Pancreas (tissue), 10 donors: ENCODE measurements at regions not wholly inside any gene's neighbourhood (a gene's known extent, or its start where the extent isn't known, plus 50 kb on each side); places are given as distances from the start of the nearest gene placed in this dataset.
"Not testable (repeated sequence)": the region's sequence is repeated elsewhere in the genome, so short reads cannot be mapped to it uniquely, and the experiment has no call there.

Experiments
- ATAC-seq, 4 donors: fragments of 200-7000 bp; cut with Tn5 transposase; one replicate each; pipeline versions ENCODE4 v1.8.0 to v1.9.1; 2020; ENCODE audit warnings: mild to moderate bottlenecking in 4 of 4, moderate library complexity in 4 of 4
- DNase-seq, 6 donors: peaks; one replicate each; pipeline ENCODE4 v3.0.0-alpha.2; 2020
- FAIRE-seq: peaks from 2 replicates; lab custom pipeline; 2012; peaks lifted over from hg19 to GRCh38; lab: Jason Lieb, UNC
- H3K27ac ChIP-seq, 4 donors: fragments of 200-600 bp; sonication (generic); 1 replicate in 3 of 4; 2 replicates in 1 of 4; pipeline versions ENCODE4 v1.5.0 to v1.8.0; 2020
- H3K27me3 ChIP-seq, 4 donors: fragments of 200-600 bp; one replicate each; pipeline ENCODE4 v1.8.0; 2021
- H3K36me3 ChIP-seq, 3 donors: fragments of 200-600 bp; sonication (generic) in 1 of 3; one replicate each; pipeline versions ENCODE4 v1.5.0 to v1.8.0; 2020 to 2021
- H3K4me1 ChIP-seq, 3 donors: fragments of 200-600 bp; one replicate each; pipeline ENCODE4 v1.8.0; 2021
- H3K4me3 ChIP-seq, 4 donors: fragments of 200-600 bp; sonication (generic) in 2 of 4; one replicate each; pipeline versions ENCODE4 v1.5.0 to v1.8.0; 2020 to 2021
- H3K9me3 ChIP-seq, 4 donors: fragments of 200-600 bp; one replicate each; pipeline ENCODE4 v1.8.0; 2021
- WGBS, 2 donors: extraction: QIAGEN DNeasy Blood & Tissue Kit; methylation state at CpG; one replicate each; pipeline ENCODE4 v1.1.7; 2013; 5-methylcytosine and 5-hydroxymethylcytosine counted together
- intact Hi-C, 3 donors: fragments of 100-400 bp; cut with DNase I; formaldehyde crosslinking; loops; one replicate each; pipeline versions ENCODE4 v1.11.1 to v1.14.2; 2022
- TF ChIP-seq, protein P1 (sequence below), 4 donors: fragments of 200-600 bp; sonication (generic) in 3 of 4; IDR thresholded peaks; one replicate each; pipeline versions ENCODE4 v1.5.0 to v1.8.0; 2021; ENCODE audit warnings: antibody characterized with exemption in 4 of 4
- donor health status: healthy with polysubstance abuse.
- donor health status: DM: no; HTN: no; CAD: no; lungs with moderate emphysema.
- donor health status: DM: no; HTN: no; CAD: no.
- donor health status: control.
- donor health status: control.
- donor health status: Bipolar disorder and iron deficiency.
- donor health status: DM: yes; HTN: yes; CAD: no.
- donor health status: DM: no; HTN: no; CAD: no.
- donor health status: DM: no; HTN: no; CAD: no.
- donor health status: DM: yes; HTN: yes; CAD: no.

DNA sequence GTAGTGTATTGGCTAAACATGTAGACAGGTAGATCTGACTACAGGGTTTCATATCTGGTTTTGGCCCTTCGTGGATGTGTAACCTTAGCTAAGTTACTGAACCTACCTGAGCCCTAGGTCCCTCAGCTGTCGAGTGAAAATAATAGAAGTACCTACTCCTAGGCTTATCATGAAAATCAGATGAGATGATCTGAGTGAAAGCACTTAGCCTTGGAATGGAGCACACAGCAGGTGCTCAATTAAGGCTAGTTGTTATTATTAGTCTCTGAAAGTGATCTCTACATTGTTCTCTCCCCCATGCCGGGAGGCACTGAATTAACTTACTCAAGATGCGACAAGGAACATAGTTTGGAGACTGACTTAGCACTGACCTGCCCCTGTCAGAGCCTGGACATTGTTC, 174.7 kb upstream of the ZNF217 start:
- Histone ChIP-seq H3K36me3 (no peaks in the 10 kb centered on the region), H3K27me3 (no peaks in the 10 kb centered on the region), H3K4me1 (peaks cover 0 to 17% (median 15%) of the 10 kb centered on the region in 3 donors), H3K27ac (no peak overlapping the region), H3K9me3 (no peaks in the 10 kb centered on the region), H3K4me3 (no peak overlapping the region)
- no peak for ATAC-seq
- intact Hi-C loops = no loop called here
- 89% methylated on average over 4 of the region's 4 CpGs for WGBS, 2 donors
- FAIRE-seq = no peak
- TF ChIP-seq, protein P1, sequence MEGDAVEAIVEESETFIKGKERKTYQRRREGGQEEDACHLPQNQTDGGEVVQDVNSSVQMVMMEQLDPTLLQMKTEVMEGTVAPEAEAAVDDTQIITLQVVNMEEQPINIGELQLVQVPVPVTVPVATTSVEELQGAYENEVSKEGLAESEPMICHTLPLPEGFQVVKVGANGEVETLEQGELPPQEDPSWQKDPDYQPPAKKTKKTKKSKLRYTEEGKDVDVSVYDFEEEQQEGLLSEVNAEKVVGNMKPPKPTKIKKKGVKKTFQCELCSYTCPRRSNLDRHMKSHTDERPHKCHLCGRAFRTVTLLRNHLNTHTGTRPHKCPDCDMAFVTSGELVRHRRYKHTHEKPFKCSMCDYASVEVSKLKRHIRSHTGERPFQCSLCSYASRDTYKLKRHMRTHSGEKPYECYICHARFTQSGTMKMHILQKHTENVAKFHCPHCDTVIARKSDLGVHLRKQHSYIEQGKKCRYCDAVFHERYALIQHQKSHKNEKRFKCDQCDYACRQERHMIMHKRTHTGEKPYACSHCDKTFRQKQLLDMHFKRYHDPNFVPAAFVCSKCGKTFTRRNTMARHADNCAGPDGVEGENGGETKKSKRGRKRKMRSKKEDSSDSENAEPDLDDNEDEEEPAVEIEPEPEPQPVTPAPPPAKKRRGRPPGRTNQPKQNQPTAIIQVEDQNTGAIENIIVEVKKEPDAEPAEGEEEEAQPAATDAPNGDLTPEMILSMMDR (IDR thresholded peaks at IDR 0.05) = no peak
- no peak for DNase-seq

GRCh38 chr20:53767206-53767930, 173.7 kb upstream of the ZNF217 start:
- ATAC-seq = peak in 1 of 4 donors; percentile 47
- no peak overlapping the region for H3K4me3 ChIP-seq
- TF ChIP-seq, protein P1 (IDR thresholded peaks at IDR 0.05) = no peak
- peak overlapping the region in 1 of 4 donors; percentile 4 for H3K27ac ChIP-seq
- no peaks in the 10 kb centered on the region for H3K9me3 ChIP-seq
- intact Hi-C loops = no loop called here
- WGBS, 2 donors = 77% methylated on average over 6 of the region's 6 CpGs
- no peaks in the 10 kb centered on the region for H3K27me3 ChIP-seq
- H3K36me3 ChIP-seq = no peaks in the 10 kb centered on the region
- FAIRE-seq = no peak
- DNase-seq = peak in 1 of 6 donors; percentile 31
- H3K4me1 ChIP-seq = peaks cover 0 to 22% (median 17%) of the 10 kb centered on the region in 3 donors

DNA sequence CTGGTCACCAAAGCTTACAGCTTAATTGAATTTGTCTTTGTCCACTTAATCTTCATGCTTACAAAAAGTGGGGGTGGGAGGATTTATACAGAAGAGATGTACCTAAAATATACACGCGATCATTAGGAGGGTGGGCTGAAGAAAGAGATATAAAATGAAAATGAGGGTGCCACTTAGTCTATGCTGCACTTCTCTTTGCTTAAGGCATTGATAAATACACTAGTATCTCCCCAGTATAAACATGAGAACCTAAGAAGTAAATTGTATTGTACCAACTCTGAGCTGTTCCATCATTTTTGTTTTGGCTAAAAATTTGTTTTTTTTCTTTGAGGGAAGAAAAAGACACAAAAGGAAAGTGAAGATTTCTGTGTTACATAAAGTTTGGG, 170.8 kb upstream of the ZNF217 start:
- no peak for FAIRE-seq
- TF ChIP-seq, protein P1 (IDR thresholded peaks at IDR 0.05) = no peak
- no peak for DNase-seq
- H3K36me3 ChIP-seq = no peaks in the 10 kb centered on the region
- WGBS, 2 donors = 19 to 24% methylated on average over 2 of the region's 2 CpGs
- H3K4me3 ChIP-seq = peak overlapping the region in 2 of 4 donors; percentile 21 to 26
- peak overlapping the region; percentile 6 to 81 (median 46) for H3K27ac ChIP-seq
- H3K27me3 ChIP-seq = no peaks in the 10 kb centered on the region
- intact Hi-C loops = no loop called here
- peaks cover 0 to 22% (median 17%) of the 10 kb centered on the region in 3 donors for H3K4me1 ChIP-seq
- peak in 2 of 4 donors; percentile 10 for ATAC-seq
- no peaks in the 10 kb centered on the region for H3K9me3 ChIP-seq

- TF ChIP-seq, protein P1 (IDR thresholded peaks at IDR 0.05) = no peak
- 6 to 7% methylated on average over 12 of the region's 12 CpGs for WGBS, 2 donors
- peak overlapping the region; percentile 6 to 81 (median 46) for H3K27ac ChIP-seq
- peak overlapping the region in 2 of 4 donors; percentile 21 to 26 for H3K4me3 ChIP-seq
- H3K9me3 ChIP-seq = no peaks in the 10 kb centered on the region
- peak in 3 of 6 donors; percentile 61 to 77 (median 74) for DNase-seq
- peaks cover 0 to 19% (median 14%) of the 10 kb centered on the region in 3 donors for H3K4me1 ChIP-seq
- no peak for FAIRE-seq
- intact Hi-C loops = no loop called here
- peak; percentile 83 to 97 (median 94) for ATAC-seq
- H3K27me3 ChIP-seq = no peaks in the 10 kb centered on the region
- no peaks in the 10 kb centered on the region for H3K36me3 ChIP-seq
Measured at GRCh38 chr20:53763707-53764414, 170.2 kb upstream of the ZNF217 start.

DNA sequence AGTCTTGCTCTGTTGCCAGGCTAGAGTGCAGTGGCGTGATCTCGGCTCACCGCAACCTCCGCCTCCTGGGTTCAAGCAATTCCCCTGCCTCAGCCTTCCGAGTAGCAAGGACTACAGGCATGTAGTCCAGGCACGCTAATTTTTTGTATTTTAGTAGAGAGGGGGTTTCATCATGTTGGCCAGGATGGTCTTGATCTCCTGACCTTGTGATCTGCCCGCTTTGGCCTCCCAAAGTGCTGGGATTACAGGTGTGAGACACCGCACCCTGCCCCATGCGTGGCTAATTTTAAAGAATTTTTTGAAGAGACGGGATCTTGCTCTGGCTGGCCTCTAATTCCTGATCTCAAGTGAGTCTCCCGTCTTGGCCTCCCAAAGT, 168.8 kb upstream of the ZNF217 start:
- ATAC-seq, H3K4me3 ChIP-seq, FAIRE-seq, H3K9me3 ChIP-seq, intact Hi-C loops, H3K36me3 ChIP-seq, H3K27ac ChIP-seq, DNase-seq, H3K27me3 ChIP-seq: not testable (repeated sequence)
- 95 to 98% methylated on average over 11 of the region's 11 CpGs for WGBS, 2 donors
- peaks cover 0 to 13% (median 12%) of the 10 kb centered on the region in 3 donors for H3K4me1 ChIP-seq
